ENCODE measurements at regions not wholly inside any gene's neighbourhood (a gene's known extent, or its start where the extent isn't known, plus 50 kb on each side); places are given as distances from the start of the nearest gene placed in this dataset.

DNA sequence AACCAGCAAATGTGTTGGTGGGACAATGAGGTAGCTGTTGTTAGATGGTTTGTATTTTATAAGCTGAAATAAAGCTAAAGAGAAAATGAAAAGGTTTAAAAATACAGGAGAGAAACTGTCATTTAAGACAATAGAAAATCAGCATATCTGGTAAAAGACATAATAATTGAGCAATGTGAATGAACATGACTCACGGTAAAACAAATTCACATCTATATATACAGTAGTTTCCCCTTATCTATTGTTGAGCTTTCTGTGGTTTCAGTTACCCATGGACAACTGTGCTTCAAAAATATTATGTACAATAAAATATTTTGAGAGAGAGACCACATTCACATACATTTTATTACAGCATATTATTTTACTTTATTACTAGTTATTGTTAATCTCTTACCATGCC is 1649.8 kb downstream of the EFNA5 start:
- H3K27ac ChIP-seq (ENCODE audit: low read depth, low read length, poor library complexity, severe bottlenecking), result no peak overlapping the region
- H3K9me3 ChIP-seq (ENCODE audit: low read length), result no peaks in the 10 kb centered on the region
- H3K36me3 ChIP-seq (ENCODE audit: insufficient read depth, low read length), result no peaks in the 10 kb centered on the region
- H4K20me1 ChIP-seq (ENCODE audit: insufficient read depth, low read length), result no peaks in the 10 kb centered on the region
- no peak overlapping the region for H3K4me3 ChIP-seq (ENCODE audit: low read depth, low read length, poor library complexity, severe bottlenecking)
- no peak overlapping the region for H3K9ac ChIP-seq (ENCODE audit: low read length)
- no peaks in the 10 kb centered on the region for H3K27me3 ChIP-seq (ENCODE audit: insufficient read depth, low read length)
- TF ChIP-seq CTCF (IDR thresholded peaks at IDR 0.05; ENCODE audit: low read length) (no peak), EZH2 (IDR thresholded peaks at IDR 0.05; ENCODE audit: borderline replicate concordance, low read length) (no peak)
- no peak overlapping the region for H3K4me2 ChIP-seq (ENCODE audit: low read length)
- no peaks in the 10 kb centered on the region for H3K79me2 ChIP-seq (ENCODE audit: insufficient read depth, low read length)
- no peaks in the 10 kb centered on the region for H3K9me2 ChIP-seq (ENCODE audit: low read depth, low read length)
- H3K4me1 ChIP-seq (ENCODE audit: insufficient read depth, low read length, severe bottlenecking), result no peaks in the 10 kb centered on the region
- no peaks in the 10 kb centered on the region for H3F3A ChIP-seq (ENCODE audit: insufficient read depth, low read length)
- H2AFZ ChIP-seq (ENCODE audit: low read length), result no peak overlapping the region

- Histone ChIP-seq H3K36me3 (ENCODE audit: insufficient read depth, low read length) (no peaks in the 10 kb centered on the region), H3K4me3 (ENCODE audit: low read depth, low read length, poor library complexity, severe bottlenecking) (no peak overlapping the region), H3K79me2 (ENCODE audit: insufficient read depth, low read length) (no peaks in the 10 kb centered on the region), H3F3A (ENCODE audit: insufficient read depth, low read length) (no peaks in the 10 kb centered on the region), H3K9me3 (ENCODE audit: low read length) (no peaks in the 10 kb centered on the region), H3K9me2 (ENCODE audit: low read depth, low read length) (no peaks in the 10 kb centered on the region), H3K27me3 (ENCODE audit: insufficient read depth, low read length) (no peaks in the 10 kb centered on the region), H3K4me2 (ENCODE audit: low read length) (no peak overlapping the region), H3K9ac (ENCODE audit: low read length) (no peak overlapping the region), H4K20me1 (ENCODE audit: insufficient read depth, low read length) (no peaks in the 10 kb centered on the region), H2AFZ (ENCODE audit: low read length) (no peak overlapping the region), H3K4me1 (ENCODE audit: insufficient read depth, low read length, severe bottlenecking) (no peaks in the 10 kb centered on the region), H3K27ac (ENCODE audit: low read depth, low read length, poor library complexity, severe bottlenecking) (no peak overlapping the region)
- TF ChIP-seq EZH2 (IDR thresholded peaks at IDR 0.05; ENCODE audit: borderline replicate concordance, low read length) (no peak), CTCF (IDR thresholded peaks at IDR 0.05; ENCODE audit: low read length) (no peak)
Measured at GRCh38 chr5:106019261-106019660, 1651.5 kb downstream of the EFNA5 start.

GRCh38 chr5:106017243-106017857 is 1653.4 kb downstream of the EFNA5 start:
- H3K27ac ChIP-seq (ENCODE audit: low read depth, low read length, poor library complexity, severe bottlenecking), result no peak overlapping the region

More at GRCh38 chr5:106017243-106017857, 1653.4 kb downstream of the EFNA5 start:
- no peak overlapping the region for H3K4me2 ChIP-seq (ENCODE audit: low read length)
- H3K27me3 ChIP-seq (ENCODE audit: insufficient read depth, low read length), result no peaks in the 10 kb centered on the region
- no peak overlapping the region for H2AFZ ChIP-seq (ENCODE audit: low read length)
- no peaks in the 10 kb centered on the region for H3K9me3 ChIP-seq (ENCODE audit: low read length)
- H3K9me2 ChIP-seq (ENCODE audit: low read depth, low read length), result no peaks in the 10 kb centered on the region
- H3K36me3 ChIP-seq (ENCODE audit: insufficient read depth, low read length), result no peaks in the 10 kb centered on the region
- no peak overlapping the region for H3K9ac ChIP-seq (ENCODE audit: low read length)
- no peaks in the 10 kb centered on the region for H3K4me1 ChIP-seq (ENCODE audit: insufficient read depth, low read length, severe bottlenecking)
- H3K4me3 ChIP-seq (ENCODE audit: low read depth, low read length, poor library complexity, severe bottlenecking), result no peak overlapping the region
- no peaks in the 10 kb centered on the region for H3F3A ChIP-seq (ENCODE audit: insufficient read depth, low read length)
- no peaks in the 10 kb centered on the region for H3K79me2 ChIP-seq (ENCODE audit: insufficient read depth, low read length)
- no peaks in the 10 kb centered on the region for H4K20me1 ChIP-seq (ENCODE audit: insufficient read depth, low read length)
- TF ChIP-seq EZH2 (IDR thresholded peaks at IDR 0.05; ENCODE audit: borderline replicate concordance, low read length) (no peak), CTCF (IDR thresholded peaks at IDR 0.05; ENCODE audit: low read length) (no peak)
